Testis (tissue), 2 donors: ENCODE measurements at regions not wholly inside any gene's neighbourhood (a gene's known extent, or its start where the extent isn't known, plus 50 kb on each side); places are given as distances from the start of the nearest gene placed in this dataset.

Source experiments
- DNase-seq: peaks from one replicate; pipeline ENCODE4 v3.0.0-alpha.2; 2019
- H3K27ac ChIP-seq, 2 donors: fragments of 200-600 bp; sonication (generic); one replicate each; pipeline ENCODE4 v1.5.1; 2019
- H3K27me3 ChIP-seq: fragments of 200-600 bp; sonication (generic); one replicate; pipeline ENCODE4 v1.5.1; 2019
- H3K36me3 ChIP-seq: fragments of 200-600 bp; sonication (generic); one replicate; pipeline ENCODE4 v1.5.1; 2017; ENCODE audit warnings: low read depth; ENCODE audit errors: missing control alignments
- H3K4me1 ChIP-seq: fragments of 200-600 bp; sonication (generic); one replicate; pipeline ENCODE4 v1.5.1; 2019
- H3K4me3 ChIP-seq, 2 donors: fragments of 200-600 bp; sonication (generic); one replicate each; pipeline ENCODE4 v1.5.1; 2017 to 2019
- H3K9me3 ChIP-seq: fragments of 200-600 bp; sonication (generic); one replicate; pipeline ENCODE4 v1.5.1; 2017
- CTCF ChIP-seq, 3 experiments: fragments of 450-650 bp in 2 of 3; fragments of 200-600 bp in 1 of 3; sonication (generic) in 1 of 3; IDR thresholded peaks; one replicate each; pipeline ENCODE4 v1.5.1; 2016 to 2019; ENCODE audit warnings: antibody characterized with exemption in 3 of 3, mild to moderate bottlenecking in 2 of 3, moderate library complexity in 1 of 3
- POLR2A ChIP-seq: fragments of 450-650 bp; IDR thresholded peaks from one replicate; pipeline ENCODE4 v1.6.1; 2017; ENCODE audit warnings: antibody characterized with exemption, mild to moderate bottlenecking, moderate library complexity
- WGBS, 2 donors: methylation state at CpG; one replicate each; pipeline ENCODE4 v1.1.5; 2018; 5-methylcytosine and 5-hydroxymethylcytosine counted together
- intact Hi-C: fragments of 100-400 bp; cut with DNase I; formaldehyde crosslinking; loops from one replicate; pipeline ENCODE4 v1.15.1; 2023; ENCODE audit warnings: low total_unique reads

GRCh38 chr1:96967311-96967710, 245.7 kb downstream of the PTBP2 start:
- no peaks in the 10 kb centered on the region for H3K4me1 ChIP-seq
- no peaks in the 10 kb centered on the region for H3K9me3 ChIP-seq
- no peak for DNase-seq
- 64 to 71% methylated on average over 8 of the region's 8 CpGs for WGBS, 2 donors
- no peaks in the 10 kb centered on the region for H3K36me3 ChIP-seq
- H3K4me3 ChIP-seq: no peak overlapping the region
- H3K27ac ChIP-seq: no peak overlapping the region
- intact Hi-C loops: no loop called here
- TF ChIP-seq POLR2A (no peak), CTCF (IDR thresholded peaks at IDR 0.05) (no peak)
- no peaks in the 10 kb centered on the region for H3K27me3 ChIP-seq

GRCh38 chr1:96968541-96968940, 247.0 kb downstream of the PTBP2 start:
- no peaks in the 10 kb centered on the region for H3K36me3 ChIP-seq
- WGBS, 2 donors: 49 to 67% methylated on average over 7 of the region's 7 CpGs
- no peak overlapping the region for H3K4me3 ChIP-seq
- no peaks in the 10 kb centered on the region for H3K4me1 ChIP-seq
- intact Hi-C loops: no loop called here
- no peak for TF ChIP-seq POLR2A
- no peak for TF ChIP-seq CTCF (IDR thresholded peaks at IDR 0.05)
- H3K27me3 ChIP-seq: no peaks in the 10 kb centered on the region
- H3K9me3 ChIP-seq: no peaks in the 10 kb centered on the region
- H3K27ac ChIP-seq: no peak overlapping the region
- no peak for DNase-seq

- no peaks in the 10 kb centered on the region for H3K27me3 ChIP-seq
- no peaks in the 10 kb centered on the region for H3K36me3 ChIP-seq
- no peak overlapping the region for H3K27ac ChIP-seq
- TF ChIP-seq POLR2A: no peak
- no peak for TF ChIP-seq CTCF (IDR thresholded peaks at IDR 0.05)
- H3K4me3 ChIP-seq: no peak overlapping the region
- H3K9me3 ChIP-seq: no peaks in the 10 kb centered on the region
- no peaks in the 10 kb centered on the region for H3K4me1 ChIP-seq
- WGBS, 2 donors: 89 to 95% methylated on average over 4 of the region's 4 CpGs
- no peak for DNase-seq
- intact Hi-C loops: no loop called here
Observed at GRCh38 chr1:96968983-96969382, 247.4 kb downstream of the PTBP2 start.

GRCh38 chr1:96969656-96970163, 248.1 kb downstream of the PTBP2 start:
- DNase-seq: no peak
- Histone ChIP-seq H3K36me3 (no peaks in the 10 kb centered on the region), H3K9me3 (no peaks in the 10 kb centered on the region), H3K4me3 (no peak overlapping the region), H3K4me1 (no peaks in the 10 kb centered on the region), H3K27ac (no peak overlapping the region), H3K27me3 (no peaks in the 10 kb centered on the region)
- TF ChIP-seq POLR2A (no peak), CTCF (IDR thresholded peaks at IDR 0.05) (no peak)
- intact Hi-C loops: no loop called here
- WGBS, 2 donors: 70 to 96% methylated on average over 1 of the region's 1 CpG

- Histone ChIP-seq H3K9me3 (no peaks in the 10 kb centered on the region), H3K36me3 (no peaks in the 10 kb centered on the region), H3K4me3 (no peak overlapping the region), H3K27ac (no peak overlapping the region), H3K27me3 (no peaks in the 10 kb centered on the region), H3K4me1 (no peaks in the 10 kb centered on the region)
- DNase-seq: no peak
- intact Hi-C loops: no loop called here
- 93% methylated on average over 2 of the region's 2 CpGs for WGBS, 2 donors
- TF ChIP-seq CTCF (IDR thresholded peaks at IDR 0.05) (no peak), POLR2A (no peak)
Observed at GRCh38 chr1:96971439-96971838, 249.9 kb downstream of the PTBP2 start.
